GM23338 (cell line): ENCODE measurements at regions not wholly inside any gene's neighbourhood (a gene's known extent, or its start where the extent isn't known, plus 50 kb on each side); places are given as distances from the start of the nearest gene placed in this dataset.
"Not testable (repeated sequence)": the region's sequence is repeated elsewhere in the genome, so short reads cannot be mapped to it uniquely, and the experiment has no call there.

Experiments
- ATAC-seq: fragments of 200-7000 bp; cut with Tn5 transposase; 3 replicates; pipeline ENCODE4 v1.9.1; 2020
- DNase-seq: peaks from one replicate; pipeline ENCODE4 v3.0.0-alpha.2; 2015; ENCODE audit warnings: low spot score
- H2AFZ ChIP-seq: fragments of 200-600 bp; sonication (generic); 2 replicates; pipeline ENCODE4 v1.8.0; 2016; ENCODE audit warnings: antibody characterized with exemption, mild to moderate bottlenecking, moderate library complexity
- H3F3A ChIP-seq: fragments of 200-600 bp; sonication (generic); replicated peaks from 2 replicates; pipeline ENCODE4 v1.8.0; 2017; ENCODE audit warnings: antibody characterized with exemption, mixed run types, low read depth
- H3K27ac ChIP-seq: fragments of 200-600 bp; sonication (generic); 2 replicates; pipeline ENCODE4 v1.6.1; 2016; ENCODE audit warnings: low read depth
- H3K27me3 ChIP-seq: fragments of 200-600 bp; sonication (generic); 2 replicates; pipeline ENCODE4 v1.8.0; 2016; ENCODE audit warnings: mild to moderate bottlenecking, mixed run types, moderate library complexity; ENCODE audit not compliant: insufficient read depth
- H3K36me3 ChIP-seq: fragments of 200-600 bp; sonication (generic); 2 replicates; pipeline ENCODE4 v1.8.0; 2016; ENCODE audit warnings: mild to moderate bottlenecking; ENCODE audit not compliant: insufficient read depth
- H3K4me1 ChIP-seq: fragments of 200-600 bp; sonication (generic); 2 replicates; pipeline ENCODE4 v1.8.0; 2016; ENCODE audit warnings: mild to moderate bottlenecking, moderate library complexity; ENCODE audit not compliant: insufficient read depth
- H3K4me2 ChIP-seq: fragments of 200-600 bp; sonication (generic); 2 replicates; pipeline ENCODE4 v1.7.1; 2017; ENCODE audit warnings: mixed run types
- H3K4me3 ChIP-seq: fragments of 200-600 bp; sonication (generic); 2 replicates; pipeline ENCODE4 v1.6.1; 2016; ENCODE audit warnings: mixed run types
- H3K79me2 ChIP-seq: fragments of 200-600 bp; sonication (generic); replicated peaks from 2 replicates; pipeline ENCODE4 v1.8.0; 2017; ENCODE audit warnings: mild to moderate bottlenecking; ENCODE audit not compliant: insufficient read depth
- H3K9me2 ChIP-seq: fragments of 200-600 bp; sonication (generic); 2 replicates; pipeline ENCODE4 v1.8.0; 2017; ENCODE audit not compliant: insufficient read depth
- H4K20me1 ChIP-seq: fragments of 200-600 bp; sonication (generic); replicated peaks from 2 replicates; pipeline ENCODE4 v1.8.0; 2017; ENCODE audit warnings: mild to moderate bottlenecking; ENCODE audit not compliant: insufficient read depth
- H3K27ac Mint-ChIP-seq: 2 replicates; pipeline ENCODE4 v1.8.0; 2020; ENCODE audit warnings: inconsistent platforms, mild to moderate bottlenecking, moderate library complexity, mixed read lengths
- H3K27me3 Mint-ChIP-seq: 3 replicates; pipeline ENCODE4 v1.8.0; 2022; ENCODE audit warnings: low read depth, mild to moderate bottlenecking, moderate library complexity, mixed read lengths, inconsistent platforms; ENCODE audit not compliant: insufficient read depth, poor library complexity
- H3K36me3 Mint-ChIP-seq: 3 replicates; pipeline ENCODE4 v1.8.0; 2021; ENCODE audit warnings: low read depth, mild to moderate bottlenecking, inconsistent platforms, moderate library complexity, mixed read lengths
- H3K4me1 Mint-ChIP-seq: 3 replicates; pipeline ENCODE4 v1.8.0; 2020; ENCODE audit warnings: mild to moderate bottlenecking, inconsistent platforms, mixed read lengths
- H3K4me3 Mint-ChIP-seq: 3 replicates; pipeline ENCODE4 v1.8.0; 2021; ENCODE audit warnings: moderate library complexity, mild to moderate bottlenecking, inconsistent platforms, mixed read lengths
- H3K9me3 Mint-ChIP-seq: 3 replicates; pipeline ENCODE4 v1.8.0; 2020; ENCODE audit warnings: moderate library complexity, mild to moderate bottlenecking, inconsistent platforms, mixed read lengths
- CREB1 ChIP-seq: fragments of 250-450 bp; sonication (Bioruptor Pico); IDR thresholded peaks from 2 replicates; pipeline ENCODE4 v1.5.0; 2020; ENCODE audit warnings: low read depth, mild to moderate bottlenecking, moderate library complexity
- ETS1 ChIP-seq: IDR thresholded peaks from 2 replicates; pipeline ENCODE4 v1.6.1; 2016; ENCODE audit warnings: antibody characterized with exemption
- JUNB ChIP-seq: IDR thresholded peaks from one replicate; pipeline ENCODE4 v1.6.1; 2016; ENCODE audit warnings: antibody characterized with exemption; ENCODE audit not compliant: unreplicated experiment
- NANOG ChIP-seq: IDR thresholded peaks from 2 replicates; pipeline ENCODE4 v1.6.1; 2016; ENCODE audit warnings: antibody characterized with exemption, borderline replicate concordance
- POLR2AphosphoS5 ChIP-seq: IDR thresholded peaks from 2 replicates; pipeline ENCODE4 v1.6.1; 2016; ENCODE audit warnings: antibody characterized with exemption, low read depth
- STAT1 ChIP-seq: IDR thresholded peaks from one replicate; pipeline ENCODE4 v1.6.1; 2016; ENCODE audit warnings: antibody characterized with exemption; ENCODE audit not compliant: unreplicated experiment
- ZNF114 ChIP-seq: fragments of 250-450 bp; sonication (Bioruptor Pico); IDR thresholded peaks from 2 replicates; pipeline ENCODE4 v1.5.0; 2020; ENCODE audit warnings: mild to moderate bottlenecking, moderate library complexity
- ZNF331 ChIP-seq: fragments of 250-450 bp; sonication (Bioruptor Pico); IDR thresholded peaks from 2 replicates; pipeline ENCODE4 v1.5.0; 2020; ENCODE audit warnings: low read depth, mild to moderate bottlenecking, moderate library complexity
- ZNF462 ChIP-seq: fragments of 250-450 bp; sonication (Bioruptor Pico); IDR thresholded peaks from 2 replicates; pipeline ENCODE4 v1.5.0; 2020; ENCODE audit warnings: mild to moderate bottlenecking, moderate library complexity
- TF ChIP-seq, protein P1 (sequence below), 2 experiments: fragments of 200-600 bp in 1 of 2; sonication (generic) in 1 of 2; conservative IDR thresholded peaks; 2 replicates each; pipeline versions ENCODE4 v1.5.1 to v1.6.1; 2016 to 2017; ENCODE audit warnings: antibody characterized with exemption in 2 of 2, low read depth in 2 of 2, mild to moderate bottlenecking in 2 of 2, moderate library complexity in 1 of 2
- TF ChIP-seq, protein P2 (sequence below): IDR thresholded peaks from one replicate; pipeline ENCODE4 v1.6.1; 2018; ENCODE audit warnings: antibody characterized with exemption; ENCODE audit not compliant: unreplicated experiment

GRCh38 chr14:97068293-97068692 lies 271.1 kb downstream of the VRK1 start:
- DNase-seq, H3K36me3 Mint-ChIP-seq, H3K79me2 ChIP-seq, H3K9me2 ChIP-seq, H3K4me3 Mint-ChIP-seq, ATAC-seq, H3K27ac Mint-ChIP-seq, H3K4me1 ChIP-seq, H3K4me2 ChIP-seq, H4K20me1 ChIP-seq, H3K4me3 ChIP-seq, H3K27me3 Mint-ChIP-seq, H3F3A ChIP-seq, H2AFZ ChIP-seq, H3K9me3 Mint-ChIP-seq, H3K27me3 ChIP-seq, H3K36me3 ChIP-seq, H3K27ac ChIP-seq: not testable (repeated sequence)
- peaks cover 20% of the 10 kb centered on the region for H3K4me1 Mint-ChIP-seq

DNA sequence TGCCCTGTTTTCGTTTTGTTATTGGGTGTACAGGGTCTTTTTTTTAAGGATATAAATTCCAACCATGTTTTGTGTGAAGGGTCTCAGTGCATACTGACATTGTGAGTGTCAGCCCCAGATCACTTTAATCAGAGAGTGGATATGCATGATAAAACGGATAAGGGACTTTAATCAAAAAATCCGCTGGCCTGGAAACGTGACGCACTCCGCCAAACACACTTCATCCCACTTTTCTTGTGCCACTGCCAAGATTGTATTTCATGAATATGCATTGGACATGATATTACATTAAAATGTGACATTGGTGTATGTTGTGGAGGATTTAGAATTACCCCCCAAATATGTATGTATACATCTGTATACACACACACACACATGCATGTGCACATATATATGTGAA lies 273.1 kb downstream of the VRK1 start:
- H3K4me1 ChIP-seq, result peaks cover 8% of the 10 kb centered on the region; the same call in 1 of the 2 replicates
- peaks cover 1% of the 10 kb centered on the region for H3K27me3 Mint-ChIP-seq
- H3K27me3 ChIP-seq, result no peaks in the 10 kb centered on the region
- no peaks in the 10 kb centered on the region for H3K9me3 Mint-ChIP-seq
- H3K4me3 ChIP-seq, result no peak overlapping the region
- DNase-seq, result no peak
- H3K27ac Mint-ChIP-seq, result no peak overlapping the region
- H3K27ac ChIP-seq, result no peak overlapping the region
- no peaks in the 10 kb centered on the region for H3K36me3 ChIP-seq
- H3K36me3 Mint-ChIP-seq, result no peaks in the 10 kb centered on the region
- no peaks in the 10 kb centered on the region for H4K20me1 ChIP-seq
- no peak overlapping the region for H2AFZ ChIP-seq
- no peaks in the 10 kb centered on the region for H3F3A ChIP-seq
- H3K4me1 Mint-ChIP-seq, result peaks cover 20% of the 10 kb centered on the region
- H3K4me2 ChIP-seq, result no peak overlapping the region
- H3K79me2 ChIP-seq, result no peaks in the 10 kb centered on the region
- no peaks in the 10 kb centered on the region for H3K9me2 ChIP-seq
- ATAC-seq, result no peak
- H3K4me3 Mint-ChIP-seq, result no peak overlapping the region
- TF ChIP-seq ZNF462 (CRISPR knock-in tag), result no peak
- no peak for TF ChIP-seq ZNF331
- no peak for TF ChIP-seq ETS1
- TF ChIP-seq POLR2AphosphoS5, result no peak
- TF ChIP-seq ZNF114 (CRISPR knock-in tag), result no peak
- no peak for TF ChIP-seq JUNB
- TF ChIP-seq, protein P1, sequence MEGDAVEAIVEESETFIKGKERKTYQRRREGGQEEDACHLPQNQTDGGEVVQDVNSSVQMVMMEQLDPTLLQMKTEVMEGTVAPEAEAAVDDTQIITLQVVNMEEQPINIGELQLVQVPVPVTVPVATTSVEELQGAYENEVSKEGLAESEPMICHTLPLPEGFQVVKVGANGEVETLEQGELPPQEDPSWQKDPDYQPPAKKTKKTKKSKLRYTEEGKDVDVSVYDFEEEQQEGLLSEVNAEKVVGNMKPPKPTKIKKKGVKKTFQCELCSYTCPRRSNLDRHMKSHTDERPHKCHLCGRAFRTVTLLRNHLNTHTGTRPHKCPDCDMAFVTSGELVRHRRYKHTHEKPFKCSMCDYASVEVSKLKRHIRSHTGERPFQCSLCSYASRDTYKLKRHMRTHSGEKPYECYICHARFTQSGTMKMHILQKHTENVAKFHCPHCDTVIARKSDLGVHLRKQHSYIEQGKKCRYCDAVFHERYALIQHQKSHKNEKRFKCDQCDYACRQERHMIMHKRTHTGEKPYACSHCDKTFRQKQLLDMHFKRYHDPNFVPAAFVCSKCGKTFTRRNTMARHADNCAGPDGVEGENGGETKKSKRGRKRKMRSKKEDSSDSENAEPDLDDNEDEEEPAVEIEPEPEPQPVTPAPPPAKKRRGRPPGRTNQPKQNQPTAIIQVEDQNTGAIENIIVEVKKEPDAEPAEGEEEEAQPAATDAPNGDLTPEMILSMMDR (conservative IDR thresholded peaks at IDR 0.05; ENCODE audit: low read depth in 2 of 2), result no peak
- TF ChIP-seq, protein P2, sequence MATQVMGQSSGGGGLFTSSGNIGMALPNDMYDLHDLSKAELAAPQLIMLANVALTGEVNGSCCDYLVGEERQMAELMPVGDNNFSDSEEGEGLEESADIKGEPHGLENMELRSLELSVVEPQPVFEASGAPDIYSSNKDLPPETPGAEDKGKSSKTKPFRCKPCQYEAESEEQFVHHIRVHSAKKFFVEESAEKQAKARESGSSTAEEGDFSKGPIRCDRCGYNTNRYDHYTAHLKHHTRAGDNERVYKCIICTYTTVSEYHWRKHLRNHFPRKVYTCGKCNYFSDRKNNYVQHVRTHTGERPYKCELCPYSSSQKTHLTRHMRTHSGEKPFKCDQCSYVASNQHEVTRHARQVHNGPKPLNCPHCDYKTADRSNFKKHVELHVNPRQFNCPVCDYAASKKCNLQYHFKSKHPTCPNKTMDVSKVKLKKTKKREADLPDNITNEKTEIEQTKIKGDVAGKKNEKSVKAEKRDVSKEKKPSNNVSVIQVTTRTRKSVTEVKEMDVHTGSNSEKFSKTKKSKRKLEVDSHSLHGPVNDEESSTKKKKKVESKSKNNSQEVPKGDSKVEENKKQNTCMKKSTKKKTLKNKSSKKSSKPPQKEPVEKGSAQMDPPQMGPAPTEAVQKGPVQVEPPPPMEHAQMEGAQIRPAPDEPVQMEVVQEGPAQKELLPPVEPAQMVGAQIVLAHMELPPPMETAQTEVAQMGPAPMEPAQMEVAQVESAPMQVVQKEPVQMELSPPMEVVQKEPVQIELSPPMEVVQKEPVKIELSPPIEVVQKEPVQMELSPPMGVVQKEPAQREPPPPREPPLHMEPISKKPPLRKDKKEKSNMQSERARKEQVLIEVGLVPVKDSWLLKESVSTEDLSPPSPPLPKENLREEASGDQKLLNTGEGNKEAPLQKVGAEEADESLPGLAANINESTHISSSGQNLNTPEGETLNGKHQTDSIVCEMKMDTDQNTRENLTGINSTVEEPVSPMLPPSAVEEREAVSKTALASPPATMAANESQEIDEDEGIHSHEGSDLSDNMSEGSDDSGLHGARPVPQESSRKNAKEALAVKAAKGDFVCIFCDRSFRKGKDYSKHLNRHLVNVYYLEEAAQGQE, result no peak
- TF ChIP-seq NANOG, result no peak
- no peak for TF ChIP-seq STAT1
- no peak for TF ChIP-seq CREB1 (CRISPR knock-in tag)
